ENCODE measurements at regions not wholly inside any gene's neighbourhood (a gene's known extent, or its start where the extent isn't known, plus 50 kb on each side); places are given as distances from the start of the nearest gene placed in this dataset.

DNA sequence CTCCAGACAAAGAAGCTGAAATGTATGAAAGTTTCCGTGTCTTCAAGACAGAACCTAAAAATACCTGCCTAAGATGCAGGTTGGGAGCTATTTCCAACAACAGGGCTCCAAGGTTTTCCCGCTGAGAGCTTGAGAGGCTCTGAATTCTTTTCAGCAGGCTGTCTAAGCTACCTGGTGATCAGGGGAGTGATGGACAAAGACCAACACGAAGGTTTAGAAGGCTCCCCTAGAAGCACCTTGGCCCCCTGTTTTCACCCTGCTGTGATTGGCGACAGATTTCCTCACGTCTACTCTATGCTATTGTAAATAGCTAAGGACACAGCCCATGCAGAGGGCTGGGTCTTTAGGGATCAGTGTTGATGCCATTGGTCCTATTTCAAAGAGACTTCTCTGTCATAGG is 275.2 kb upstream of the SALL1 start (continued):
- no peak for TF ChIP-seq EZH2phosphoT487 (IDR thresholded peaks at IDR 0.05; ENCODE audit: unreplicated experiment)
- TF ChIP-seq, protein P1, sequence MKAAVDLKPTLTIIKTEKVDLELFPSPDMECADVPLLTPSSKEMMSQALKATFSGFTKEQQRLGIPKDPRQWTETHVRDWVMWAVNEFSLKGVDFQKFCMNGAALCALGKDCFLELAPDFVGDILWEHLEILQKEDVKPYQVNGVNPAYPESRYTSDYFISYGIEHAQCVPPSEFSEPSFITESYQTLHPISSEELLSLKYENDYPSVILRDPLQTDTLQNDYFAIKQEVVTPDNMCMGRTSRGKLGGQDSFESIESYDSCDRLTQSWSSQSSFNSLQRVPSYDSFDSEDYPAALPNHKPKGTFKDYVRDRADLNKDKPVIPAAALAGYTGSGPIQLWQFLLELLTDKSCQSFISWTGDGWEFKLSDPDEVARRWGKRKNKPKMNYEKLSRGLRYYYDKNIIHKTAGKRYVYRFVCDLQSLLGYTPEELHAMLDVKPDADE (IDR thresholded peaks at IDR 0.05) = no peak
- TF ChIP-seq JUNB (IDR thresholded peaks at IDR 0.05; ENCODE audit: unreplicated experiment) = no peak

DNA sequence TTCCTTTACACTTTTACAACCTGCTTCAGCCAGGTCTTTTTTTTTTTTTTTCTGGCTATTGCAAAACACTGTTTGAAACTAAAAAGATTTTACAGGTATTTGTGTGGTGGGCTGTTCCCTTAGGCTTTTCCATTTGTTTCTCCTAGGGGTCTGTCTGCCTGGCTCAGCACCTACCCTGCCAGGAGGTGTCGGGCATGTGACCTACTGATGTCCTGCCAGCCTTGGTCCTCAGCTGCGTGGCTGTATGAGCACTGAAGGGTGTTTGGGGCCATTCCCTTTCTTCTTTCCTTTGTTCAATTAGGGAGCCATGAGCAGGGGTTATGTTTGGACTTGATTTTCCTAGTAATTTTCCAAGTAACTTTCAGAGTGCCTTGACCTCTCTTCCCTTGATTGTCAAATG is 269.2 kb upstream of the SALL1 start:
- Histone ChIP-seq H3K27ac (ENCODE audit: low read depth) (no peak overlapping the region), H3K79me2 (replicated peaks; ENCODE audit: insufficient read depth) (no peaks in the 10 kb centered on the region), H4K20me1 (replicated peaks; ENCODE audit: insufficient read depth) (no peaks in the 10 kb centered on the region), H3K27me3 (ENCODE audit: insufficient read depth) (no peaks in the 10 kb centered on the region), H3K4me2 (no peak overlapping the region), H2AFZ (no peak overlapping the region; the same call in 1 of the 2 replicates), H3K4me3 (no peak overlapping the region), H3K4me1 (ENCODE audit: insufficient read depth) (no peaks in the 10 kb centered on the region), H3F3A (replicated peaks; ENCODE audit: low read depth) (no peaks in the 10 kb centered on the region), H3K9me2 (ENCODE audit: insufficient read depth) (peaks cover 5% of the 10 kb centered on the region; the same call in 1 of the 2 replicates), H3K36me3 (ENCODE audit: insufficient read depth) (no peaks in the 10 kb centered on the region; the same call in 1 of the 2 replicates)
- Mint-ChIP-seq H3K4me3 (no peak overlapping the region), H3K36me3 (ENCODE audit: low read depth) (0 out of 3 replicates have a peak, but pooled peaks cover 6% of the 10 kb centered on the region), H3K9me3 (no peaks in the 10 kb centered on the region), H3K4me1 (peaks cover 9% of the 10 kb centered on the region; the same call in 1 of the 3 replicates), H3K27me3 (ENCODE audit: insufficient read depth, low read depth, poor library complexity) (peaks cover 5% of the 10 kb centered on the region), H3K27ac (no peak overlapping the region)
- DNase-seq (ENCODE audit: low spot score) (no peak), ATAC-seq (no peak)
- TF ChIP-seq STAT1 (IDR thresholded peaks at IDR 0.05; ENCODE audit: unreplicated experiment) (no peak), NANOG (IDR thresholded peaks at IDR 0.05; ENCODE audit: borderline replicate concordance) (no peak), EZH2phosphoT487 (IDR thresholded peaks at IDR 0.05; ENCODE audit: unreplicated experiment) (no peak), ZNF331 (CRISPR knock-in tag; IDR thresholded peaks at IDR 0.05; ENCODE audit: low read depth) (no peak), JUNB (IDR thresholded peaks at IDR 0.05; ENCODE audit: unreplicated experiment) (no peak), ZNF114 (CRISPR knock-in tag; IDR thresholded peaks at IDR 0.05) (no peak), POLR2AphosphoS5 (IDR thresholded peaks at IDR 0.05; ENCODE audit: low read depth) (no peak), CREB1 (CRISPR knock-in tag; IDR thresholded peaks at IDR 0.05; ENCODE audit: low read depth) (no peak)
- TF ChIP-seq, protein P2, sequence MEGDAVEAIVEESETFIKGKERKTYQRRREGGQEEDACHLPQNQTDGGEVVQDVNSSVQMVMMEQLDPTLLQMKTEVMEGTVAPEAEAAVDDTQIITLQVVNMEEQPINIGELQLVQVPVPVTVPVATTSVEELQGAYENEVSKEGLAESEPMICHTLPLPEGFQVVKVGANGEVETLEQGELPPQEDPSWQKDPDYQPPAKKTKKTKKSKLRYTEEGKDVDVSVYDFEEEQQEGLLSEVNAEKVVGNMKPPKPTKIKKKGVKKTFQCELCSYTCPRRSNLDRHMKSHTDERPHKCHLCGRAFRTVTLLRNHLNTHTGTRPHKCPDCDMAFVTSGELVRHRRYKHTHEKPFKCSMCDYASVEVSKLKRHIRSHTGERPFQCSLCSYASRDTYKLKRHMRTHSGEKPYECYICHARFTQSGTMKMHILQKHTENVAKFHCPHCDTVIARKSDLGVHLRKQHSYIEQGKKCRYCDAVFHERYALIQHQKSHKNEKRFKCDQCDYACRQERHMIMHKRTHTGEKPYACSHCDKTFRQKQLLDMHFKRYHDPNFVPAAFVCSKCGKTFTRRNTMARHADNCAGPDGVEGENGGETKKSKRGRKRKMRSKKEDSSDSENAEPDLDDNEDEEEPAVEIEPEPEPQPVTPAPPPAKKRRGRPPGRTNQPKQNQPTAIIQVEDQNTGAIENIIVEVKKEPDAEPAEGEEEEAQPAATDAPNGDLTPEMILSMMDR (conservative IDR thresholded peaks at IDR 0.05; ENCODE audit: low read depth in 2 of 2) = no peak
- TF ChIP-seq, protein P1 (IDR thresholded peaks at IDR 0.05) = no peak
- TF ChIP-seq, protein P3, sequence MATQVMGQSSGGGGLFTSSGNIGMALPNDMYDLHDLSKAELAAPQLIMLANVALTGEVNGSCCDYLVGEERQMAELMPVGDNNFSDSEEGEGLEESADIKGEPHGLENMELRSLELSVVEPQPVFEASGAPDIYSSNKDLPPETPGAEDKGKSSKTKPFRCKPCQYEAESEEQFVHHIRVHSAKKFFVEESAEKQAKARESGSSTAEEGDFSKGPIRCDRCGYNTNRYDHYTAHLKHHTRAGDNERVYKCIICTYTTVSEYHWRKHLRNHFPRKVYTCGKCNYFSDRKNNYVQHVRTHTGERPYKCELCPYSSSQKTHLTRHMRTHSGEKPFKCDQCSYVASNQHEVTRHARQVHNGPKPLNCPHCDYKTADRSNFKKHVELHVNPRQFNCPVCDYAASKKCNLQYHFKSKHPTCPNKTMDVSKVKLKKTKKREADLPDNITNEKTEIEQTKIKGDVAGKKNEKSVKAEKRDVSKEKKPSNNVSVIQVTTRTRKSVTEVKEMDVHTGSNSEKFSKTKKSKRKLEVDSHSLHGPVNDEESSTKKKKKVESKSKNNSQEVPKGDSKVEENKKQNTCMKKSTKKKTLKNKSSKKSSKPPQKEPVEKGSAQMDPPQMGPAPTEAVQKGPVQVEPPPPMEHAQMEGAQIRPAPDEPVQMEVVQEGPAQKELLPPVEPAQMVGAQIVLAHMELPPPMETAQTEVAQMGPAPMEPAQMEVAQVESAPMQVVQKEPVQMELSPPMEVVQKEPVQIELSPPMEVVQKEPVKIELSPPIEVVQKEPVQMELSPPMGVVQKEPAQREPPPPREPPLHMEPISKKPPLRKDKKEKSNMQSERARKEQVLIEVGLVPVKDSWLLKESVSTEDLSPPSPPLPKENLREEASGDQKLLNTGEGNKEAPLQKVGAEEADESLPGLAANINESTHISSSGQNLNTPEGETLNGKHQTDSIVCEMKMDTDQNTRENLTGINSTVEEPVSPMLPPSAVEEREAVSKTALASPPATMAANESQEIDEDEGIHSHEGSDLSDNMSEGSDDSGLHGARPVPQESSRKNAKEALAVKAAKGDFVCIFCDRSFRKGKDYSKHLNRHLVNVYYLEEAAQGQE (IDR thresholded peaks at IDR 0.05; ENCODE audit: unreplicated experiment) = no peak
